ENCODE measurements at regions not wholly inside any gene's neighbourhood (a gene's known extent, or its start where the extent isn't known, plus 50 kb on each side); places are given as distances from the start of the nearest gene placed in this dataset.

GRCh38 chr4:132269303-132269990, 879.6 kb upstream of the PCDH10 start:
- Histone ChIP-seq H3T11ph (ENCODE audit: low read length) (no peak overlapping the region), H3K9me3 (ENCODE audit: control insufficient read depth, low read depth, low read length) (no peaks in the 10 kb centered on the region), H3K79me1 (ENCODE audit: insufficient read depth, low read depth, low read length, poor library complexity, severe bottlenecking) (no peaks in the 10 kb centered on the region), H2BK120ac (ENCODE audit: low read depth, low read length, poor library complexity, severe bottlenecking) (no peak overlapping the region), H4K8ac (replicated peaks; ENCODE audit: insufficient read length, low read depth, low read length) (no peak overlapping the region), H4K20me1 (ENCODE audit: control insufficient read depth, insufficient read depth, insufficient read length) (no peaks in the 10 kb centered on the region), H3K56ac (ENCODE audit: insufficient read length, low read depth, low read length) (no peak overlapping the region), H2AFZ (ENCODE audit: low read length) (no peak overlapping the region), H3K27me3 (ENCODE audit: insufficient read depth, low read length) (no peaks in the 10 kb centered on the region), H4K5ac (ENCODE audit: insufficient read length, low read depth, low read length) (no peak overlapping the region), H3K9ac (ENCODE audit: extremely low read depth, insufficient read length, low read length) (no peak overlapping the region), H3K23me2 (ENCODE audit: insufficient read length, low read depth, low read length, poor library complexity, severe bottlenecking) (no peaks in the 10 kb centered on the region), H4K91ac (ENCODE audit: insufficient read length, low read depth, low read length) (no peak overlapping the region), H3K23ac (ENCODE audit: insufficient read length, low read depth, low read length) (no peak overlapping the region), H2BK15ac (ENCODE audit: low read depth, low read length) (no peak overlapping the region), H3K27ac (ENCODE audit: insufficient read length, low read depth, low read length) (no peak overlapping the region), H3K4ac (ENCODE audit: low read depth, low read length) (no peak overlapping the region), H2BK20ac (ENCODE audit: low read depth, low read length, poor library complexity, severe bottlenecking) (no peak overlapping the region), H3K18ac (ENCODE audit: insufficient read length, low read depth, low read length) (no peak overlapping the region), H3K4me2 (ENCODE audit: insufficient read depth, insufficient read length, low read length) (no peak overlapping the region), H3K14ac (ENCODE audit: insufficient read depth, low read length) (no peak overlapping the region), H3K79me2 (ENCODE audit: insufficient read depth, low read length) (no peaks in the 10 kb centered on the region), H2BK5ac (ENCODE audit: insufficient read length, low read length) (no peak overlapping the region), H2AK5ac (ENCODE audit: insufficient read length, low read length) (no peak overlapping the region), H2BK12ac (ENCODE audit: insufficient read length, low read depth, low read length) (no peak overlapping the region), H3K4me1 (ENCODE audit: insufficient read depth, low read length) (no peaks in the 10 kb centered on the region)
- Mint-ChIP-seq H3K4me3 (no peak overlapping the region), H3K27me3 (ENCODE audit: low read depth) (no peaks in the 10 kb centered on the region), H3K36me3 (ENCODE audit: insufficient read depth in 1 of 3, low read depth in 3 of 3) (peaks cover 0 to 3% (median 0%) of the 10 kb centered on the region in 3 experiments; a peak in 1 of 7 replicates), H3K4me1 (no peaks in the 10 kb centered on the region), H3K9me3 (no peaks in the 10 kb centered on the region), H3K27ac (no peak overlapping the region)
- TF ChIP-seq CTCF (conservative IDR thresholded peaks at IDR 0.05): no peak
- no CpG with 5 or more reads among the region's 5 CpGs for WGBS (ENCODE audit: extremely low coverage, insufficient read length, low lambda C conversion rate)
- DNase-seq: no peak
